MCF 10A (cell line): ENCODE measurements at regions not wholly inside any gene's neighbourhood (a gene's known extent, or its start where the extent isn't known, plus 50 kb on each side); places are given as distances from the start of the nearest gene placed in this dataset.

Source experiments
- BruUV-seq: library from RNA; stranded (reverse); fragments of 400-500 nt; replicated peaks from 2 replicates; lab custom pipeline; 2021; lab: Mats Ljungman, UMichigan
- CTCF ChIA-PET: fragments of 300-600 bp; sonication (Branson Sonifier 250); formaldehyde crosslinking; extraction: SDS; loops from one replicate; lab custom pipeline; 2021; ENCODE audit warnings: antibody characterized with exemption, inconsistent platforms; lab: Yijun Ruan, JAX
- POLR2A ChIA-PET: fragments of 300-600, 350-650 bp; sonication (Branson Sonifier 250); formaldehyde crosslinking; extraction: SDS; loops from one replicate; lab custom pipeline; 2020; ENCODE audit warnings: antibody characterized with exemption, inconsistent platforms; lab: Yijun Ruan, JAX
- DNase-seq: peaks from one replicate; pipeline ENCODE4 v3.0.0-alpha.2; 2018; ENCODE audit not compliant: unreplicated experiment
- H3K27ac Mint-ChIP-seq: one replicate; pipeline ENCODE4 v1.8.0; 2022; ENCODE audit warnings: mild to moderate bottlenecking, low read depth, mixed read lengths; ENCODE audit not compliant: unreplicated experiment
- H3K27me3 Mint-ChIP-seq: one replicate; pipeline ENCODE4 v1.8.0; 2022; ENCODE audit warnings: mixed read lengths; ENCODE audit not compliant: insufficient read depth, unreplicated experiment
- H3K36me3 Mint-ChIP-seq: one replicate; pipeline ENCODE4 v1.8.0; 2022; ENCODE audit warnings: mild to moderate bottlenecking, moderate library complexity, mixed read lengths; ENCODE audit not compliant: insufficient read depth, unreplicated experiment
- H3K4me1 Mint-ChIP-seq: one replicate; pipeline ENCODE4 v1.8.0; 2022; ENCODE audit warnings: mixed read lengths; ENCODE audit not compliant: insufficient read depth, unreplicated experiment
- H3K4me3 Mint-ChIP-seq: one replicate; pipeline ENCODE4 v1.8.0; 2022; ENCODE audit warnings: mild to moderate bottlenecking, moderate library complexity, mixed read lengths; ENCODE audit not compliant: unreplicated experiment
- H3K9me3 Mint-ChIP-seq: one replicate; pipeline ENCODE4 v1.8.0; 2022; ENCODE audit warnings: mixed read lengths; ENCODE audit not compliant: unreplicated experiment
- intact Hi-C: fragments of 100-400 bp; cut with micrococcal nuclease; formaldehyde crosslinking; loops from 2 replicates; pipeline ENCODE4 v1.14.1; 2022
- TF ChIP-seq, protein P1 (sequence below): fragments of 200-600 bp; IDR thresholded peaks from one replicate; pipeline ENCODE4 v1.8.0; 2022; ENCODE audit warnings: antibody characterized with exemption, mild to moderate bottlenecking; ENCODE audit not compliant: unreplicated experiment

DNA sequence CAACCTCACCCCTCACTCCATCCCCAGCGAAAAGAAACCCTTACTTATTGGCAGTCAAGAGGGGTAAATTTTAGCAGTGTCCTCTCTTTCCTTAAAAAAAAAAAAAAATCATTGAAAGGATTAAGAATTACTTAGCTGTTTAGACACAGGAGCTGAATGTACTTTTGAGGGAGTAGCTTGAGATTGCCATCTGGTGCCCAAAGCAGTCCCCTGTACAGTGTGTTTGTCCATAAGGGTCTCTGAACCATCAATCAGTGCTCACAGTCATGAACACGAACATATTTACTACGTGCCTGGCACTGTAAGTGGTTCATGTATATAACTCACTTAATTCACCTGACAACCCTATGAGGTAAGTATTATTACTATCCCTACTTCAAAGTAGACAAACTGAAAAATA, 463.5 kb downstream of the RAP2B start:
- TF ChIP-seq, protein P1, sequence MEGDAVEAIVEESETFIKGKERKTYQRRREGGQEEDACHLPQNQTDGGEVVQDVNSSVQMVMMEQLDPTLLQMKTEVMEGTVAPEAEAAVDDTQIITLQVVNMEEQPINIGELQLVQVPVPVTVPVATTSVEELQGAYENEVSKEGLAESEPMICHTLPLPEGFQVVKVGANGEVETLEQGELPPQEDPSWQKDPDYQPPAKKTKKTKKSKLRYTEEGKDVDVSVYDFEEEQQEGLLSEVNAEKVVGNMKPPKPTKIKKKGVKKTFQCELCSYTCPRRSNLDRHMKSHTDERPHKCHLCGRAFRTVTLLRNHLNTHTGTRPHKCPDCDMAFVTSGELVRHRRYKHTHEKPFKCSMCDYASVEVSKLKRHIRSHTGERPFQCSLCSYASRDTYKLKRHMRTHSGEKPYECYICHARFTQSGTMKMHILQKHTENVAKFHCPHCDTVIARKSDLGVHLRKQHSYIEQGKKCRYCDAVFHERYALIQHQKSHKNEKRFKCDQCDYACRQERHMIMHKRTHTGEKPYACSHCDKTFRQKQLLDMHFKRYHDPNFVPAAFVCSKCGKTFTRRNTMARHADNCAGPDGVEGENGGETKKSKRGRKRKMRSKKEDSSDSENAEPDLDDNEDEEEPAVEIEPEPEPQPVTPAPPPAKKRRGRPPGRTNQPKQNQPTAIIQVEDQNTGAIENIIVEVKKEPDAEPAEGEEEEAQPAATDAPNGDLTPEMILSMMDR: no peak
- peaks cover 12% of the 10 kb centered on the region for H3K4me1 Mint-ChIP-seq
- no TSS peak for BruUV-seq
- H3K4me3 Mint-ChIP-seq: no peak overlapping the region
- no peaks in the 10 kb centered on the region for H3K36me3 Mint-ChIP-seq
- POLR2A ChIA-PET: interaction anchor here (0.6 to 1.1 kb wide), 2 partner anchors 39 to 158 kb away, joined by 3 to 4 read pairs; no protein-coding TSS in a partner anchor
- no peaks in the 10 kb centered on the region for H3K9me3 Mint-ChIP-seq
- CTCF ChIA-PET: interaction anchor here (1.3 kb wide), 1 partner anchor 14 kb away, joined by 4 read pairs; no protein-coding TSS in a partner anchor
- no peaks in the 10 kb centered on the region for H3K27me3 Mint-ChIP-seq
- no peak overlapping the region for H3K27ac Mint-ChIP-seq
- intact Hi-C loops: no loop called here
- no peak for DNase-seq

DNA sequence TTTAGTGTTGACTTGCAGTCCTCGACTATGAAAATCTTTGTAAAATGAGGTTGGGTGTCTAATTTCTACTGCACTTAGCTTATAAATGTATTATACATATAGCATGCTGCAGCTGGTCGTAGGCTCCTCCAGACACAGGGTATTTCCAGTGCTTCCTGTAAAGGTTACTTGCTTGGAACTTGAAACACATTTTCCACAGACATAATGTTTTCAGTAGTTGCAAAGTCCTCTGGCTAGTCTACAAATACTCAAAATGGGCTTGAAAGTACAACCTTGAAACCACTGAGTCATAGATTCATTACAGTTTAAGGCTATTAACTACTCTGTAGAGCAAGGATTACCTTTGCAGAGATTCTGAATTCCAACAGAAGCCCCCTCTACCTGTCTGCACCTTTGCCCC, 464.1 kb downstream of the RAP2B start:
- Mint-ChIP-seq H3K36me3 (no peaks in the 10 kb centered on the region), H3K9me3 (no peaks in the 10 kb centered on the region), H3K4me3 (no peak overlapping the region), H3K27ac (no peak overlapping the region), H3K27me3 (no peaks in the 10 kb centered on the region), H3K4me1 (peaks cover 10% of the 10 kb centered on the region)
- TF ChIP-seq, protein P1: no peak
- ChIA-PET POLR2A (no interaction called here), CTCF (no interaction called here)
- DNase-seq: no peak
- intact Hi-C loops: no loop called here
- BruUV-seq: no TSS peak

DNA sequence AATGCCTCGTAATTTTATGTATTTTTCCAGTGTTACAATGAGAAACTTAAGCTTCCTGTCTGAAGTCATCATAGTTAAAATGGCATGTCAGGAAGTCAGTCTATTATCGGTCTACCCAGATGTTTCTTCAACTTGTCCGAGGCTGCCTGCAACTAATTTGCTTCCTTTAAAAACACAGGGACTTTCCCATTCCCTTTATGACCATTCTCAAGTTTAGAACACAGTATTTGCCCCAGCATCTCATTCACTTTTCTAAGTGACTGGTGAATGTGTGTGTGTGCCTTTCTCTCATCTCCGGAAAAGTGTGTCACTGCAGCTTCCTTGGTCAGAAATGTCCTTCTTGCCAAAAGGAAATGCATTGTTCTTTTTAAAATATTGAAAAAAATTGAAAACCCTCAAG, 466.6 kb downstream of the RAP2B start:
- H3K9me3 Mint-ChIP-seq: no peaks in the 10 kb centered on the region
- no peaks in the 10 kb centered on the region for H3K36me3 Mint-ChIP-seq
- no peak for DNase-seq
- no peak overlapping the region for H3K27ac Mint-ChIP-seq
- POLR2A ChIA-PET: no interaction called here
- H3K27me3 Mint-ChIP-seq: no peaks in the 10 kb centered on the region
- TF ChIP-seq, protein P1: no peak
- intact Hi-C loops: no loop called here
- CTCF ChIA-PET: no interaction called here
- no peak overlapping the region for H3K4me3 Mint-ChIP-seq
- BruUV-seq: no TSS peak
- H3K4me1 Mint-ChIP-seq: no peaks in the 10 kb centered on the region

DNA sequence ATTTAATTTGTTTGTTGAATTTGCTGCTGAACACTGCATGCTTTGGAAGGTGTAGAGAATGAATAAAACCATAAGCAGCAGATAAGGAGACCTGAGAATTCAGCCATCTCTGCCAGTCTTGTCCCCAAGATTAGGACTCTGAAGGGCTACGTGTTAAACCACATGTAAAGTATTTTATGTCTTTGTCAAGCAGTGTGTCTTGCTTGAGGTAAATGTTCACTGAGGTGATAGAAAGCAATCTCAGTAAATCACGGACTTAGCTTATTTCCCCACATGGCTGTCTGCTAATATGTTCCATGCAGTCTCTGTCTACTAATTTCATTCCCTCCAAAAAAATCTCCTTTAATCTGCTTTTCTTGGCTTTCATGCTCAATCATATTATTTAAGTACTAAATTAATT, 467.1 kb downstream of the RAP2B start:
- CTCF ChIA-PET: no interaction called here
- BruUV-seq: no TSS peak
- intact Hi-C loops: no loop called here

More for the DNA sequence above, 467.1 kb downstream of the RAP2B start:
- H3K4me3 Mint-ChIP-seq: no peak overlapping the region
- H3K9me3 Mint-ChIP-seq: no peaks in the 10 kb centered on the region
- no peak for DNase-seq
- no peaks in the 10 kb centered on the region for H3K4me1 Mint-ChIP-seq
- H3K27ac Mint-ChIP-seq: no peak overlapping the region
- POLR2A ChIA-PET: no interaction called here
- TF ChIP-seq, protein P1: no peak
- H3K27me3 Mint-ChIP-seq: no peaks in the 10 kb centered on the region
- H3K36me3 Mint-ChIP-seq: no peaks in the 10 kb centered on the region
